ENCODE measurements at regions not wholly inside any gene's neighbourhood (a gene's known extent, or its start where the extent isn't known, plus 50 kb on each side); places are given as distances from the start of the nearest gene placed in this dataset.

DNA sequence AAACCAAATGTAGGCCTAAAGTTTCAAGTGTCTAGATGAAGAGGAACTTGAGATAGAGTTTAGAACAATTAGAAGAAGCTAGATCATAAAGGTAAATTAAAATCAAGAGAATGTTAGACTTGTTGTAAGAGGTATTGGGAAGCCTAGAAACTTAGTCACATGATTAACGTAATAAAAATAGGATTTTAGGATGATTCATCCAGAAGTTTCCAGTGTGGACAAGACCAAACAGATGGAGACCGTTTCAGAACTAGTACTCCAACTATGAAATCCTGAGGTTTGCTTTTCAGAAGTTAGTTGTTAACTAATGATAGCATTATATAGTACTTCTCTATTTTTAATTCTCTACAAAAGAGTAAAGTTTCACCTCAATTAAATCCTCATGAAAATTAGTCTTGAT is 104.9 kb downstream of the MZT1 start:
- no peak for TF ChIP-seq FOXK2 (IDR thresholded peaks at IDR 0.05)
- no peak for TF ChIP-seq ELF4 (IDR thresholded peaks at IDR 0.05)
- no peak for TF ChIP-seq FOXA1 (IDR thresholded peaks at IDR 0.05)
- TF ChIP-seq SP1 (IDR thresholded peaks at IDR 0.05): no peak
- no peak for TF ChIP-seq CTBP1 (IDR thresholded peaks at IDR 0.05; ENCODE audit: borderline replicate concordance)
- no peak for TF ChIP-seq PKNOX1 (IDR thresholded peaks at IDR 0.05)
- no peak for TF ChIP-seq LEF1 (IDR thresholded peaks at IDR 0.05; ENCODE audit: borderline replicate concordance)
